NOMO-1 (cell line): ENCODE measurements at regions not wholly inside any gene's neighbourhood (a gene's known extent, or its start where the extent isn't known, plus 50 kb on each side); places are given as distances from the start of the nearest gene placed in this dataset.
"Not testable (repeated sequence)": the region's sequence is repeated elsewhere in the genome, so short reads cannot be mapped to it uniquely, and the experiment has no call there.

Experiments
- DNase-seq, 2 experiments: peaks; one replicate each; lab custom pipeline; 2025; ENCODE audit not compliant: unreplicated experiment in 2 of 2; lab: John Stamatoyannopoulos, UW

- no peak for DNase-seq
Observed at GRCh38 chr4:28007693-28008092, 1147.1 kb downstream of the STIM2 start.

DNA sequence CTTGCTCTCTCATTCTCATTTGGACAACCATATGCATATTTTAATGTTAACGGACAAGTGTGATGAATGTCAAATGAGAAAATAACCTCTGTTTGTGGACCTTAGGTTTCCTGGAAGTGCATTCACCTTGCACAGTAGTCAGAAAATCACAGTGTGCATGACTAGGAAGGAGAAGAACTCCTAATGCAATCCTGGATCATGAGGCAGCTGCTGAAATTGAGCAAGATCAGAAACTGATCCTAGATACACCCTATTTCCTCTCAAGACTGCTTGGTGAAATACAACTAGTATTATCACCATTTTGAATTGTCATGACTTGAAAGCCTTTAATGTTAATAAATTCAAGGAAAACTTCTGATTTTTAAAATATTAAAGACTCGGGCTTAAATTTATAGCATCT lies 1148.9 kb downstream of the STIM2 start:
- DNase-seq: no peak

GRCh38 chr4:28010577-28011240 lies 1150.1 kb downstream of the STIM2 start:
- no peak for DNase-seq

DNA sequence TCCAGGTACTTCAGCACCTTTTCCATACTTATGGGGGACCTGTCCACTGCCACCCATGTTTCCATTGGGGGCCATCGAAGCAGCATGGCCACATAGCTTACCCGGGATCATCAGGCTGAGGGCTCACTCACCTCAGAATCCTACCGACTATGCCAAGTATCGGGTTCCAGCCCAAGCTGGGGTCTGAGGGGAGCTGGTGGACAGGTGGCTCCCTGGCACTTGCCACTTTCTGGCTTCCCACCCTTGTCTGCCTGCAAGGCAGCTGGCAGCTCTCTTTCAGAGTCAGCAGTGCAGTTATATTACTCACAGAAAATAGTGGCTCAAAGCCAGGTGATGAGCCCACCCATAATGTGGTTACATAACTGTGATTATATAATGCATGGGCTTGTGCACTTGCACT lies 1153.8 kb downstream of the STIM2 start:
- DNase-seq: no peak

GRCh38 chr4:28015996-28016395 lies 1155.4 kb downstream of the STIM2 start:
- DNase-seq: no peak

DNA sequence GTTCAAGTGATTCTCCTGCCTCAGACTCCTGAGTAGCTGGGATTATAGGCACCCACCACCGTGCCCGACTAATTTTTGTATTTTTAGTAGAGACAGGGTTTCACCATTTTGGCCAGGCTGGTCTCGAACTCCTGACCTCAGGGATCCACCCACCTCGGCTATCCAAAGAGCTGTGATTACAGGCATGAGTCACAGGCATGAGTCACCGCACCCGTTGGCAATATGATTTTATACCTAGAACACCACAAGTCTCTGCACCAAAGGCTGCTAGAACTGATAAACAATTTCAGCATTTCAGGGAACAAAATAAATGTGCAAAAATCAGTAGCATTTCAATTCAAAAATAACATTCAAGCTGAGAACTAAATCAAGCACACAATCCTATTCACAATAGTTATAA lies 1177.6 kb downstream of the STIM2 start:
- not testable (repeated sequence) for DNase-seq

GRCh38 chr4:28062562-28062961 lies 1201.9 kb downstream of the STIM2 start:
- no peak for DNase-seq

DNA sequence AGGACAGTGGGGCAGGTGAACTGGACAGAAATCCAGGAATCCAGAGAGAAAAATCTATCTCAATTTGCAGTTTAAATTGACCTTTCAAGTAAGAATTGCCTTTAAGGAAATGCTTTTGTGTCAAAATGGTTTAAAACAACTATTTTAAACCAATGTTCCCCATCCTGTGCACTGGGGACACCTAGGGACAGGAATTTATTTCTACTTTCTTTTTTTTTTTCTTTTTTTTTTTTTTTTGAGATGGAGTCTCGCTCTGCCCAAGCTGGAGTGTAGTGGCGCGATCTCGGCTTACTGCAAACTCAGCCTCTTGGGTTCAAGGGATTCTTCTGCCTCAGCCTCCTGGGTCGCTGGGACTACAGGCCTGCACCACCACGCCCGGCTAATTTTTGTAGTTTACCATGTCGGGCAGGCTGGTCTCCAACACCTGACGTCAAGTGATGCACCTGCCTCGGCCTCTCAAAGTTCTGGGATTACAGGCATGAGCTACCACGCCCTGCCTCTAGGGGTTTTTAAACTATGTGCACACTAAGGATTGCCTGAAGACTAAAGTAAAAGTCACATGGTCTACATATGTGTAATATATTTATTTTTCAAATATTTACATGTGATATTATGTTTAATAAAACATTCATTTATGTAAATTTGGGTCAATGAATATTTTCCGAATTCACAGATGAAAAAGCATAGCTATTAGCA lies 1213.4 kb downstream of the STIM2 start:
- no peak for DNase-seq

- DNase-seq: no peak
Observed at GRCh38 chr4:28075401-28075956, 1214.8 kb downstream of the STIM2 start.

- not testable (repeated sequence) for DNase-seq
Observed at GRCh38 chr4:28077203-28077602, 1216.6 kb downstream of the STIM2 start.

- DNase-seq: no peak
Observed at GRCh38 chr4:28082686-28083390, 1222.2 kb downstream of the STIM2 start.

GRCh38 chr4:28092610-28093009 lies 1232.0 kb downstream of the STIM2 start:
- DNase-seq: no peak

GRCh38 chr4:28093071-28093470 lies 1232.4 kb downstream of the STIM2 start:
- DNase-seq: no peak

DNA sequence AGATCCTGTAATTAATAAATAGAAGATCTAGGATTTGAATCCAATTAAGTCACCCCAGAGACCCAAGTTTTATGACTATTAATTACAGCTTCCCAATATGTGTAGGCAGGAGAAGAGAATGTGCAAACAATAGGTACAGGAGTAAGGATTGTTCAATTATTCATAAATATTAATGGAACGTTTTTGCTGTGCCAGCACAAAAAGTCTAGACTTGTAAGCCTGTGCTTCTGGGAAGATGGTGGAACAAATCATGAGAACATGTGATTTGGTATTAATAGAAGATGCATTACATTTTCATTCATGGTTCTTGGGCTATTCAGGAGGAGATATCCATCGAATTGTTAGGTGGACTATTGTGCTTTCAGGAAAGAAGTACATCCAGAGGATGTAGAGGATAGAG lies 1240.9 kb downstream of the STIM2 start:
- DNase-seq: no peak

- no peak for DNase-seq
Observed at GRCh38 chr4:28105271-28105859, 1244.7 kb downstream of the STIM2 start.

DNA sequence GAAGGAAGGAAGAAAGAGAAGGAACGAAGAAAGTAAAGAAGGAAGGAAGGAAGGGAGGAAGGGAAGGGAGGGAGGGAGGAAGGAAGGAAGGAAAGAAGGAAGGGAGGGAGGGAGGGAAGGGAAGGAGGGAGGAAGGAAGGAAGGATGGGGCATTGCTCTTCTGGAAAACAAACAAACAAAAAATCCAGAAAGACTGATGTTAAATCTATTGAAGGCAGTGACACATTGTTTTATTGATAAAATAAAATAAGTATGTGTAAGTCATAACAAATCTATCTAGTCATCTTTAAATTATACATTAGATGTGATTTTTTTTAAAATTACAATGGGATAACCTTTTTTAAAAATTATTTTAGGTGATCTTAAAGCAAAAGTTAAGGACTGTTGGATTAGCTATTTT lies 1245.5 kb downstream of the STIM2 start:
- no peak for DNase-seq

DNA sequence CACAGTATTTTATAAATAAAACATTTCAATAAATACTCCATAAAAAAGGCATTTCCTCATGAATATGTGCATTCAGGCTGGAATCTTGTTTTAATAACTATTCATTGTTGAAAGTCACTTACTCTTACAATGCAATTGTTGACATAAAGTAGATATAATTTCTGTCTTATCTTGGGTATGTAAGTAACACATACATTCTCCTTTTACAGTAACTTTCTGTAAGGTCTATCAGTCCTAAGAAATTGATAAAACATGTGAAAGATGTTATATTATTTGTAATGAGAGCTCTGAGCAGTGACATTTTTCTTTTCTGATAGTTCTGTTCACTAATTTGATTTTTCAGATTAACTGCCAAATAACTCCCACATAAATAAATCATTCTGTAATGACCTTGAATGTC lies 1249.2 kb downstream of the STIM2 start:
- DNase-seq: no peak

DNA sequence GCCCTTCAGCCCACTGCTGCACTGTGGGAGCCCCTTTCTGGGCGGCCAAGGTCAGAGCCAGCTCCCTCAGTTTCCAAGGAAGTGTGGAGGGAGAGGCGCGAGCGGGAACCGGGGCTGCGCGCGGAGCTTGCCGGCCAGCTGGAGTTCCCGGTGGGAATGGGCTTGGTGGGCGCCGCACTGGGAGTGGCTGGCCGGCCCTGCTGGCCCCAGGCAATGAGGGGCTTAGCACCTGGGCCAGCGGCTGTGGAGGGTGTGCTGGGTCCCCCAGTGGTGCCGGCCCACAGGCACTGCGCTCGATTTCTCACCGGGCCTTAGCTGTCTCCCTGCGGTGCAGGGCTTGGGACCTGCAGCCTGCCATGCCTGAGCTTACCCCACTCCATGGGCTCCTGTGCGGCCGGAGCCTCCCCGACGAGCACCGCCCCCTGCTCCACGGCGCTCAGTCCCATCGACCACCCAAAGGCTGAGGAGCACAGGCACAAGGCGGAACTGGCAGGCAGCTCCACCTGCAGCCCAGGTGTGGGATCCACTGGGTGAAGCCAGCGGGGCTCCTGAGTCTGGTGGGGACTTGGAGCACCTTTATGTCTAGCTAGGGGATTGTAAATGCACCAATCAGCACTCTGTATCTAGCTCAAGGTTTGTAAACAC lies 1252.2 kb downstream of the STIM2 start:
- not testable (repeated sequence) for DNase-seq

- DNase-seq: not testable (repeated sequence)
Observed at GRCh38 chr4:28113586-28113985, 1252.9 kb downstream of the STIM2 start.

GRCh38 chr4:28116526-28117083 lies 1256.0 kb downstream of the STIM2 start:
- DNase-seq: not testable (repeated sequence)
